ENCODE measurements at regions not wholly inside any gene's neighbourhood (a gene's known extent, or its start where the extent isn't known, plus 50 kb on each side); places are given as distances from the start of the nearest gene placed in this dataset.
A peak's percentile ranks its signal among the peaks of the same experiment; 100 is the strongest.

DNA sequence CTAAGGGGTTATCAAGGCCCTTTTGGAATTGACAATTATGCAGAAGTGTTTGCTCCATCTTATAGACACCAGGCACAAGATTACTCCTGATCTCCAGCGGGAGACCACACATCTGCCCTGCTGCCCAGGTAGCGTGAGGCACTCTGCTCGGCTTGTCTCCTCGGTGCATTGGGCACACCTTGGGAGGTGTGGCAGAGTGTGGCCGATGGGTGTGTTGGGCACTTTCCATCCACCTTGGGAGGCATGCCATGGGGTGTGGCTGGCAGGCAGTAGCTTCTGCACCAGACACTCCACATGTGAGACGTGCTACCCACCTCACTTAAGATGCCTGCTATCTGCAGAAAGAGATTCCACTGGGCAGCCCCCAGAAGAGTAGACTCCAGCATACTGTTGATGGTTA, 54.1 kb downstream of the GADD45G start:
- Histone ChIP-seq H3K9ac (ENCODE audit: low read depth, low read length, poor library complexity) (peak overlapping the region; percentile 33), H3K79me1 (ENCODE audit: low read depth, low read length) (no peaks in the 10 kb centered on the region), H2BK120ac (ENCODE audit: low read depth, low read length) (no peak overlapping the region), H3K27me3 (ENCODE audit: control insufficient read depth in 3 of 3, insufficient read depth in 3 of 3, low read depth in 1 of 3, low read length in 3 of 3) (peaks cover 0 to 37% (median 0%) of the 10 kb centered on the region in 3 experiments), H3K27ac (replicated peaks; ENCODE audit: low read length) (no peak overlapping the region), H2BK5ac (ENCODE audit: low read length) (no peak overlapping the region), H3K36me3 (replicated peaks in 1 of 2; ENCODE audit: control insufficient read depth in 2 of 2, insufficient read depth in 2 of 2, low read length in 2 of 2) (no peaks in the 10 kb centered on the region), H3K18ac (ENCODE audit: low read length) (peak overlapping the region; percentile 56), H3K4me3 (ENCODE audit: low read length in 2 of 2) (no peak overlapping the region), H3K4me2 (ENCODE audit: insufficient read depth, low read length, poor library complexity, severe bottlenecking) (no peak overlapping the region), H4K91ac (ENCODE audit: low read depth, low read length, poor library complexity) (no peak overlapping the region), H2AK5ac (ENCODE audit: low read depth, low read length) (no peak overlapping the region), H3K23ac (ENCODE audit: low read depth, low read length, poor library complexity) (no peak overlapping the region), H4K8ac (ENCODE audit: low read depth, low read length) (no peak overlapping the region), H3K4ac (ENCODE audit: low read length) (no peak overlapping the region), H2AFZ (ENCODE audit: low read length) (no peak overlapping the region), H3K9me3 (replicated peaks in 1 of 2; ENCODE audit: control insufficient read depth in 2 of 2, insufficient read depth in 1 of 2, low read depth in 1 of 2, low read length in 2 of 2) (no peaks in the 10 kb centered on the region), H2BK12ac (ENCODE audit: low read length) (no peak overlapping the region), H3K14ac (ENCODE audit: low read length) (no peak overlapping the region), H2BK15ac (ENCODE audit: low read length) (no peak overlapping the region), H3K4me1 (ENCODE audit: control insufficient read depth in 2 of 2, insufficient read depth in 1 of 2, low read depth in 1 of 2, low read length in 2 of 2) (peaks cover 11 to 27% of the 10 kb centered on the region in 2 donors)
- no peak for DNase-seq (ENCODE audit: low spot score)
- WGBS, 2 donors (ENCODE audit: extremely low coverage in 2 of 2, insufficient read length in 2 of 2, insufficient replicate concordance in 1 of 2): no CpG with 5 or more reads among the region's 6 CpGs

DNA sequence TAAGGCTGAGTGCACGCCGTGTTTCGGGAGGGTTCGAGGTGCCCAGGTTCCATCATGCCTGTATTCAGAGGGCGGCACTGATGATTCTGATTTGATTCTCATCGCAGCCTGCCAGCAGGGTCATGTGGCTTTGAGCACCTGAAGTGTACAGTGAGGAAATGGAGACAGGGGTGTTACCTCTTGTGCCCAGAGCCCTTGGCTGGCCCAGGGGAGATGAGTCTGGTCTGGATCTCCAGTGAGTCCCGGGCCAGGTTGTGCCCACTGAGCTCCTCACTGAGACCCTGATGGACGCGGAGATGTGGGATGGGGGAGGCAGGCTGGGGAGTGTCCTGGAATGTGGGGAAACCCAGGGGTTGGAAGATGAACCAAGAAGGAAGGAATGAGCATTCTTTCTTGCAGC, 54.7 kb downstream of the GADD45G start:
- Histone ChIP-seq H3K27me3 (ENCODE audit: control insufficient read depth in 3 of 3, insufficient read depth in 3 of 3, low read depth in 1 of 3, low read length in 3 of 3) (peaks cover 0 to 37% (median 0%) of the 10 kb centered on the region in 3 experiments), H2BK15ac (ENCODE audit: low read length) (no peak overlapping the region), H2BK5ac (ENCODE audit: low read length) (no peak overlapping the region), H3K9ac (ENCODE audit: low read depth, low read length, poor library complexity) (no peak overlapping the region), H4K8ac (ENCODE audit: low read depth, low read length) (no peak overlapping the region), H3K9me3 (replicated peaks in 1 of 2; ENCODE audit: control insufficient read depth in 2 of 2, insufficient read depth in 1 of 2, low read depth in 1 of 2, low read length in 2 of 2) (no peaks in the 10 kb centered on the region), H2AK5ac (ENCODE audit: low read depth, low read length) (no peak overlapping the region), H3K4me2 (ENCODE audit: insufficient read depth, low read length, poor library complexity, severe bottlenecking) (no peak overlapping the region), H3K23ac (ENCODE audit: low read depth, low read length, poor library complexity) (peak overlapping the region; percentile 13), H2BK120ac (ENCODE audit: low read depth, low read length) (no peak overlapping the region), H3K4ac (ENCODE audit: low read length) (no peak overlapping the region), H3K4me3 (ENCODE audit: low read length in 2 of 2) (no peak overlapping the region), H2BK12ac (ENCODE audit: low read length) (no peak overlapping the region), H3K79me1 (ENCODE audit: low read depth, low read length) (no peaks in the 10 kb centered on the region), H2AFZ (ENCODE audit: low read length) (no peak overlapping the region), H3K36me3 (replicated peaks in 1 of 2; ENCODE audit: control insufficient read depth in 2 of 2, insufficient read depth in 2 of 2, low read length in 2 of 2) (no peaks in the 10 kb centered on the region), H4K91ac (ENCODE audit: low read depth, low read length, poor library complexity) (no peak overlapping the region), H3K18ac (ENCODE audit: low read length) (no peak overlapping the region), H3K4me1 (ENCODE audit: control insufficient read depth in 2 of 2, insufficient read depth in 1 of 2, low read depth in 1 of 2, low read length in 2 of 2) (peaks cover 11 to 26% of the 10 kb centered on the region in 2 donors), H3K27ac (replicated peaks; ENCODE audit: low read length) (no peak overlapping the region), H3K14ac (ENCODE audit: low read length) (no peak overlapping the region)
- no CpG with 5 or more reads among the region's 9 CpGs for WGBS, 2 donors (ENCODE audit: extremely low coverage in 2 of 2, insufficient read length in 2 of 2, insufficient replicate concordance in 1 of 2)
- no peak for DNase-seq (ENCODE audit: low spot score)

DNA sequence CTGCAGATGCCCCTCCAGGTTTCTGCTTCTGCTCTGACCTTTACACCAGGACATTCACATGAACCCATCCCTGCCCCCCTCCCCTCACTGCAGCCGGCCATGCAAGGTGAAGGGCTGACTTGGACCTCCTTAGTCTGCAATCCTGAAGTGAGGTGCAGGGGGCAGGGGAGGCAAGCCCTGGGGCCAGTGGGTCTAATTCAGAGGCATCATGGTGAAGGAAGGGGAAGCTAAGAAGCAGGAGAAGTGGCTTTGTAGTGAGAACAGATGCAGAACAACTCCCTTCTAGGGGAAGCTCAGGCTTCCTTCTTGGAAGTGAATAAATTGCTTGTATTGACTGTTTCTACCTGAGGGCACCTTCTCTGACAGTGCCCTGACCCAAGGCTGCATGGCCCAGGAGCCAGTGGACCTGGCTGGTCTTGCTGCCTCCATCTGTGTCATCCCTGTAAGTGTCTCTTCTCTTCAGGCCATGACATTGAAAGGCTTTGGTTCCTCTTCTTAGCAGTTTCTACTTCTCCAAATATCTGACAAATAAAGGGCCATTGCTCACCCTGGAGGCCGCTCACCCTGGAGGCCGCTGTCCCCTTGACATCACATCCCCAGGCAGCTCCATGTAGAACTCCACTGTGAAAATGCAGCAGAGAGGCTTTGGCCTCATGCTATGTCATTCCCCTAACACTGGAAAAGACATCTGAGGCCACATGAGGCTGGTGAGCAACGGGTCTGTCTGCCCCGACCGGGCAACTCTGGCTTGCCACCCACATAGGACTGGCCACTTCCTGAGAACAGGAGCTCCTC, 55.3 kb downstream of the GADD45G start:
- no peak overlapping the region for H2AFZ ChIP-seq (ENCODE audit: low read length)
- peak overlapping the region; percentile 69 for H3K18ac ChIP-seq (ENCODE audit: low read length)
- no peak overlapping the region for H2BK5ac ChIP-seq (ENCODE audit: low read length)
- H3K4me2 ChIP-seq (ENCODE audit: insufficient read depth, low read length, poor library complexity, severe bottlenecking): no peak overlapping the region
- no peak overlapping the region for H4K8ac ChIP-seq (ENCODE audit: low read depth, low read length)
- no peaks in the 10 kb centered on the region for H3K79me1 ChIP-seq (ENCODE audit: low read depth, low read length)
- H3K4me1 ChIP-seq (ENCODE audit: control insufficient read depth in 2 of 2, insufficient read depth in 1 of 2, low read depth in 1 of 2, low read length in 2 of 2): peaks cover 11 to 26% of the 10 kb centered on the region in 2 donors
- no peak overlapping the region for H3K27ac ChIP-seq (replicated peaks; ENCODE audit: low read length)
- H2BK120ac ChIP-seq (ENCODE audit: low read depth, low read length): no peak overlapping the region
- H4K91ac ChIP-seq (ENCODE audit: low read depth, low read length, poor library complexity): no peak overlapping the region
- WGBS, 2 donors (ENCODE audit: extremely low coverage in 2 of 2, insufficient read length in 2 of 2, insufficient replicate concordance in 1 of 2): no CpG with 5 or more reads among the region's 6 CpGs
- peak overlapping the region; percentile 38 for H2BK15ac ChIP-seq (ENCODE audit: low read length)
- no peak overlapping the region for H3K4me3 ChIP-seq (ENCODE audit: low read length in 2 of 2)
- H3K27me3 ChIP-seq (ENCODE audit: control insufficient read depth in 3 of 3, insufficient read depth in 3 of 3, low read depth in 1 of 3, low read length in 3 of 3): peaks cover 0 to 35% (median 0%) of the 10 kb centered on the region in 3 experiments
- no peak overlapping the region for H2BK12ac ChIP-seq (ENCODE audit: low read length)
- H2AK5ac ChIP-seq (ENCODE audit: low read depth, low read length): peak overlapping the region; percentile 48
- H3K9ac ChIP-seq (ENCODE audit: low read depth, low read length, poor library complexity): no peak overlapping the region
- no peaks in the 10 kb centered on the region for H3K36me3 ChIP-seq (replicated peaks in 1 of 2; ENCODE audit: control insufficient read depth in 2 of 2, insufficient read depth in 2 of 2, low read length in 2 of 2)
- no peak overlapping the region for H3K14ac ChIP-seq (ENCODE audit: low read length)
- H3K9me3 ChIP-seq (replicated peaks in 1 of 2; ENCODE audit: control insufficient read depth in 2 of 2, insufficient read depth in 1 of 2, low read depth in 1 of 2, low read length in 2 of 2): no peaks in the 10 kb centered on the region
- H3K4ac ChIP-seq (ENCODE audit: low read length): no peak overlapping the region
- no peak overlapping the region for H3K23ac ChIP-seq (ENCODE audit: low read depth, low read length, poor library complexity)
- DNase-seq (ENCODE audit: low spot score): no peak

DNA sequence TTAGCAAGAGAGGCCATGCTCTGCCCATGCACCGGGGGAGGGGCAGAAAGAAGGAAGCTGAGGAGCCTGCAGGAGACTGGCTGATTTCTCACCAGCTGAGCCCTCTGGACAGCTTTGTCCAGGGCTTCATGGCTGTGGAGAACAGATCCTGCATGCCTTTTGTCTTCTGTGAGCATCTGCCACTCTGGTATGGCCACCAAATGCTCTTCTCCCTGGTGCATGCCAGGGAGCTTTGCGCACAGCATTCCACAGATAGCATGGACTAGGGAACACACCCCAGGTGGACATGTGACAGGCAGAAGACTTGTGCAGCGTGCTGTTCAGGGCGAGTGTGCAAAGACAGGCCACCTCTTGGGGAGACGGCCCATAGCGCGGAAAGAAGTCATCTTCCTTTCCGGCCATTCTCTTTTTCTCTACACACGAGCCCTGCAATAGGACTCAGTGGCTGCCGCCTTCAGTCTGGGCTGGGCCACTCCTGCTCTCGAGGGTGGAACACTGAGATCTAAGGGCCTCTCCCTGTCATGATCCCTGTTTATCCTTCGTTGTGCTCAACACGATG, 56.7 kb downstream of the GADD45G start:
- DNase-seq (ENCODE audit: low spot score): peak; percentile 12
- no peak overlapping the region for H2AK5ac ChIP-seq (ENCODE audit: low read depth, low read length)
- peak overlapping the region; percentile 9 to 10 for H3K4me3 ChIP-seq (ENCODE audit: low read length in 2 of 2)
- H3K18ac ChIP-seq (ENCODE audit: low read length): peak overlapping the region; percentile 39
- H3K9me3 ChIP-seq (replicated peaks in 1 of 2; ENCODE audit: control insufficient read depth in 2 of 2, insufficient read depth in 1 of 2, low read depth in 1 of 2, low read length in 2 of 2): no peaks in the 10 kb centered on the region
- no peak overlapping the region for H2BK120ac ChIP-seq (ENCODE audit: low read depth, low read length)
- H3K14ac ChIP-seq (ENCODE audit: low read length): no peak overlapping the region
- no peaks in the 10 kb centered on the region for H3K79me1 ChIP-seq (ENCODE audit: low read depth, low read length)
- no peak overlapping the region for H3K23ac ChIP-seq (ENCODE audit: low read depth, low read length, poor library complexity)
- no peak overlapping the region for H3K27ac ChIP-seq (replicated peaks; ENCODE audit: low read length)
- no peak overlapping the region for H3K4me2 ChIP-seq (ENCODE audit: insufficient read depth, low read length, poor library complexity, severe bottlenecking)
- H2BK15ac ChIP-seq (ENCODE audit: low read length): no peak overlapping the region
- H3K4me1 ChIP-seq (ENCODE audit: control insufficient read depth in 2 of 2, insufficient read depth in 1 of 2, low read depth in 1 of 2, low read length in 2 of 2): peaks cover 6 to 20% of the 10 kb centered on the region in 2 donors
- no peak overlapping the region for H3K4ac ChIP-seq (ENCODE audit: low read length)
- no peak overlapping the region for H2BK5ac ChIP-seq (ENCODE audit: low read length)
- H2BK12ac ChIP-seq (ENCODE audit: low read length): no peak overlapping the region
- H4K8ac ChIP-seq (ENCODE audit: low read depth, low read length): no peak overlapping the region
- H2AFZ ChIP-seq (ENCODE audit: low read length): peak overlapping the region; percentile 90
- peak overlapping the region; percentile 53 for H3K9ac ChIP-seq (ENCODE audit: low read depth, low read length, poor library complexity)
- H4K91ac ChIP-seq (ENCODE audit: low read depth, low read length, poor library complexity): no peak overlapping the region
- H3K27me3 ChIP-seq (ENCODE audit: control insufficient read depth in 3 of 3, insufficient read depth in 3 of 3, low read depth in 1 of 3, low read length in 3 of 3): peaks cover 0 to 35% (median 0%) of the 10 kb centered on the region in 3 experiments
- WGBS, 2 donors (ENCODE audit: extremely low coverage in 2 of 2, insufficient read length in 2 of 2, insufficient replicate concordance in 1 of 2): no CpG with 5 or more reads among the region's 13 CpGs
- H3K36me3 ChIP-seq (replicated peaks in 1 of 2; ENCODE audit: control insufficient read depth in 2 of 2, insufficient read depth in 2 of 2, low read length in 2 of 2): no peaks in the 10 kb centered on the region

All from neuronal stem cell (in vitro differentiated cells).